Endothelial cell of umbilical vein (primary cell): ENCODE measurements at regions not wholly inside any gene's neighbourhood (a gene's known extent, or its start where the extent isn't known, plus 50 kb on each side); places are given as distances from the start of the nearest gene placed in this dataset.

ENCODE experiments used
- JUN ChIP-seq: IDR thresholded peaks from 2 replicates; pipeline ENCODE4 v1.6.1; 2011; ENCODE audit warnings: borderline replicate concordance, low read depth; ENCODE audit not compliant: insufficient read length, insufficient read depth
- MAX ChIP-seq: IDR thresholded peaks from 2 replicates; pipeline ENCODE4 v1.6.1; 2011; ENCODE audit not compliant: insufficient read depth, insufficient read length
- MYC ChIP-seq: IDR thresholded peaks from one replicate; pipeline ENCODE4 v1.6.1; 2011; ENCODE audit warnings: mild to moderate bottlenecking, low read depth, low read length
- POLR2A ChIP-seq: IDR thresholded peaks from 2 replicates; pipeline ENCODE4 v1.6.1; 2012; ENCODE audit warnings: low read depth, mild to moderate bottlenecking, control low read depth, low read length
- POLR2AphosphoS5 ChIP-seq: IDR thresholded peaks from 2 replicates; pipeline ENCODE4 v1.6.1; 2012; ENCODE audit warnings: low read depth, mild to moderate bottlenecking, control low read depth, low read length, moderate library complexity; ENCODE audit not compliant: insufficient read depth

- TF ChIP-seq MYC (no peak), POLR2AphosphoS5 (no peak), POLR2A (no peak), MAX (no peak), JUN (no peak)
These were observed 439.7 kb upstream of the SETBP1 start for GRCh38 chr18:44241020-44241419.
